ENCODE measurements at regions not wholly inside any gene's neighbourhood (a gene's known extent, or its start where the extent isn't known, plus 50 kb on each side); places are given as distances from the start of the nearest gene placed in this dataset.

GRCh38 chrX:146278381-146278780, 460.8 kb downstream of the SLITRK2 start:
- TF ChIP-seq, protein P1, sequence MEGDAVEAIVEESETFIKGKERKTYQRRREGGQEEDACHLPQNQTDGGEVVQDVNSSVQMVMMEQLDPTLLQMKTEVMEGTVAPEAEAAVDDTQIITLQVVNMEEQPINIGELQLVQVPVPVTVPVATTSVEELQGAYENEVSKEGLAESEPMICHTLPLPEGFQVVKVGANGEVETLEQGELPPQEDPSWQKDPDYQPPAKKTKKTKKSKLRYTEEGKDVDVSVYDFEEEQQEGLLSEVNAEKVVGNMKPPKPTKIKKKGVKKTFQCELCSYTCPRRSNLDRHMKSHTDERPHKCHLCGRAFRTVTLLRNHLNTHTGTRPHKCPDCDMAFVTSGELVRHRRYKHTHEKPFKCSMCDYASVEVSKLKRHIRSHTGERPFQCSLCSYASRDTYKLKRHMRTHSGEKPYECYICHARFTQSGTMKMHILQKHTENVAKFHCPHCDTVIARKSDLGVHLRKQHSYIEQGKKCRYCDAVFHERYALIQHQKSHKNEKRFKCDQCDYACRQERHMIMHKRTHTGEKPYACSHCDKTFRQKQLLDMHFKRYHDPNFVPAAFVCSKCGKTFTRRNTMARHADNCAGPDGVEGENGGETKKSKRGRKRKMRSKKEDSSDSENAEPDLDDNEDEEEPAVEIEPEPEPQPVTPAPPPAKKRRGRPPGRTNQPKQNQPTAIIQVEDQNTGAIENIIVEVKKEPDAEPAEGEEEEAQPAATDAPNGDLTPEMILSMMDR (IDR thresholded peaks at IDR 0.05 in 2 of 3, conservative IDR thresholded peaks at IDR 0.05 in 1 of 3; ENCODE audit: control insufficient read depth in 2 of 3, extremely low read depth in 1 of 3, insufficient read depth in 1 of 3, low read depth in 3 of 3, low read length in 3 of 3), result peak in 2 of 3 experiments; percentile 8 to 23; a peak in 1 of 6 replicates
- TF ChIP-seq POLR2AphosphoS2 (IDR thresholded peaks at IDR 0.05; ENCODE audit: low read depth, low read length), result no peak
- TF ChIP-seq SREBF2 (IDR thresholded peaks at IDR 0.05; ENCODE audit: low read length), result no peak
- TF ChIP-seq NFYB (IDR thresholded peaks at IDR 0.05; ENCODE audit: insufficient read depth, low read depth, low read length), result no peak
- TF ChIP-seq MAX (IDR thresholded peaks at IDR 0.05; ENCODE audit: low read depth, low read length), result no peak
- TF ChIP-seq POLR2A (IDR thresholded peaks at IDR 0.05; ENCODE audit: low read depth, low read length), result no peak
